ENCODE measurements at regions not wholly inside any gene's neighbourhood (a gene's known extent, or its start where the extent isn't known, plus 50 kb on each side); places are given as distances from the start of the nearest gene placed in this dataset.

DNA sequence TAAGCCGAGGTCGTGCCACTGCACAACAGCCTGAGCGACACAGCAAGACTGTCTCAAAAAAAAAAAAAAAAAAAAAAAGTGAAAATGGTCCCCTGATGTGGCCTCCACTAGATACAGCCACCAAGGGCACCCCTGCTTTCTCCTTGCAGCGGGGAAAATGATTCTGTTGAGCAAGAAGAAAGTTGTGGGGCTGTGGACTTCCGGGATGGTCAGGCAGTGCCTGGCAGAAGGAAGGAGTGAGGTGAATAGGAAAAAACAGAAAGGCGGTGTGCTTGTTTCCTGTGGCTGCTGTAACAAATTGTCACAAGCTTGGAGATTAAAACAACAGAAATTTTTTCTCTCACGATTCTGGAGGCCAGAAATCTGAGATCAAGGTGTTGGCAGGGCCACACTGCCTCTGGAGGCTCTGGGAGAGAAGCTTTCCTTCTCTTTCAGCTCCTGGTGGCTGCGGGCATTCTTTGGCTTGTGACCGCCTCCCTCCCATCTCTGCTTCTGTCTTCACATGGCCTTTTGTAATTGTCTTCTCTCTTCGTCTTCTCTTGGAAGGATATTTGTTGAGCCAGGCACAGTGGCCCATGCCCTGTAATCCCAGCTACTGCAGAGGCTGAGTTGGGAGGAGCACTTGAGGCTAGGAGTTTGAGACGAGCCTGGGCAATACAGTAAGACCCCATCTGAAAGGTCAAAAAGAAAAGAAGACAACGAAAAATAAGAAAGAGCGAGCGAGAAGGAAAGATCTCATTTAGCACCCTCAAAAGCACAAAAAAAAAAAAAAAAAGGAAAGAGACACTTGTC, 116.6 kb upstream of the MED13L start:
- no peak for TF ChIP-seq CTCF (IDR thresholded peaks at IDR 0.05; ENCODE audit: low read depth, low read length)

GRCh38 chr12:116395396-116395795, 117.9 kb upstream of the MED13L start:
- no peak overlapping the region for H3K4me3 ChIP-seq (ENCODE audit: low read depth, low read length)
- no peak for DNase-seq (ENCODE audit: low read depth, low spot score)
- in situ Hi-C loops (cut with HindIII; ENCODE audit: low sequenced_read_pairs), result no loop called here
- TF ChIP-seq CTCF (IDR thresholded peaks at IDR 0.05; ENCODE audit: low read depth, low read length), result no peak

More for the DNA sequence above, 116.6 kb upstream of the MED13L start:
- in situ Hi-C loops (cut with HindIII; ENCODE audit: low sequenced_read_pairs), result no loop called here
- DNase-seq (ENCODE audit: low read depth, low spot score), result no peak
- no peak overlapping the region for H3K4me3 ChIP-seq (ENCODE audit: low read depth, low read length)

DNA sequence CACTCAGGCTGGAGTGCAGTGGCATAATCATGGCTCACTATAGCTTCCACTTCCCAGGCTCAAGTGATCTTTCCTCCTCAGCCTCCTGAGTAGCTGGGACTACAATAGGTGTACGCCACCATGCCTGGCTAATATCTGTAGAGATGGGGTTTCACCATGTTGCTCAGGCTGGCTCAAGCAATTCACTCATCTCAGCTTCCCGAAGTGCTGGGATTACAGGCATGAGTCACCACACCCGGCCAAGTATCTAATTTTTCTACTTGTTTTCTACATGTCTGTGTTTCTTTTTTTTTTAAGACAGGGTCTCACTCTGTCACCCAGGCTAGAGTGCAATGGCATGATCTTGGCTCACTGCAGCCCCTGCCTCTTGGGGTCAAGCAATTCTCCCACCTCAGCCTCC, 119.7 kb upstream of the MED13L start:
- in situ Hi-C loops (cut with HindIII; ENCODE audit: low sequenced_read_pairs), result no loop called here
- no peak for TF ChIP-seq CTCF (IDR thresholded peaks at IDR 0.05; ENCODE audit: low read depth, low read length)
- no peak overlapping the region for H3K4me3 ChIP-seq (ENCODE audit: low read depth, low read length)
- DNase-seq (ENCODE audit: low read depth, low spot score), result peak; percentile 60

DNA sequence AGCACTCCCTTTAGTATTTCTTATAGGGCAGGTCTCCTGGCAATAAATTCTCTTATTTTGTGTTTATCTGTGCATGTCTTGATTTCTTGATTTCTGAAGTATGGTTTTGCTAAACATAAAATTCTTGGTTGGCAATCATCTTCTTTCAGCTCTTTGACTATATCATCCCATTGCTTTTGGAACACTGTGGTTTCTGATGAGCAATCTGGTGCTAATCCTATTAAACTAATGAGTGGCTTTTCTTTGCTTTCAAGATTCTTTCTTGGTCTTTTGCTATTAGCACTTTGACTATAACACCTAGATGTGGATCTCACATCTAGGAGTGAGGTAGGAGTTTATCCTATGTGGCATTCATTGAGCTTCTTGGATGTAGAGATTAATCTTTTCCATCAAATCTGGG, 120.7 kb upstream of the MED13L start:
- no peak overlapping the region for H3K4me3 ChIP-seq (ENCODE audit: low read depth, low read length)
- TF ChIP-seq CTCF (IDR thresholded peaks at IDR 0.05; ENCODE audit: low read depth, low read length), result no peak
- in situ Hi-C loops (cut with HindIII; ENCODE audit: low sequenced_read_pairs), result no loop called here
- no peak for DNase-seq (ENCODE audit: low read depth, low spot score)

GRCh38 chr12:116399055-116399454, 121.6 kb upstream of the MED13L start:
- H3K4me3 ChIP-seq (ENCODE audit: low read depth, low read length), result no peak overlapping the region
- in situ Hi-C loops (cut with HindIII; ENCODE audit: low sequenced_read_pairs), result no loop called here
- no peak for DNase-seq (ENCODE audit: low read depth, low spot score)
- TF ChIP-seq CTCF (IDR thresholded peaks at IDR 0.05; ENCODE audit: low read depth, low read length), result no peak

- no peak for TF ChIP-seq CTCF (IDR thresholded peaks at IDR 0.05; ENCODE audit: low read depth, low read length)
- no peak for DNase-seq (ENCODE audit: low read depth, low spot score)
- in situ Hi-C loops (cut with HindIII; ENCODE audit: low sequenced_read_pairs), result no loop called here
- no peak overlapping the region for H3K4me3 ChIP-seq (ENCODE audit: low read depth, low read length)
These were observed 123.3 kb upstream of the MED13L start for GRCh38 chr12:116400636-116401372.

All from astrocyte of the spinal cord (primary cell).